ENCODE measurements at regions not wholly inside any gene's neighbourhood (a gene's known extent, or its start where the extent isn't known, plus 50 kb on each side); places are given as distances from the start of the nearest gene placed in this dataset.

GRCh38 chr2:240296476-240297255 is 138.8 kb upstream of the GPC1 start:
- no peak for TF ChIP-seq POLR2A (IDR thresholded peaks at IDR 0.05; ENCODE audit: low read depth)
- no peak for TF ChIP-seq CTCF (IDR thresholded peaks at IDR 0.05)
- no peak for TF ChIP-seq POLR2AphosphoS5 (IDR thresholded peaks at IDR 0.05)
